Neural crest cell (in vitro differentiated cells): ENCODE measurements at regions not wholly inside any gene's neighbourhood (a gene's known extent, or its start where the extent isn't known, plus 50 kb on each side); places are given as distances from the start of the nearest gene placed in this dataset.

ENCODE experiments used
- DNase-seq: peaks from one replicate; pipeline ENCODE4 v3.0.0; 2021; ENCODE audit warnings: low read depth, mixed read lengths, low spot score
- H3K27ac Mint-ChIP-seq: one replicate; pipeline ENCODE4 v1.8.0; 2021; ENCODE audit warnings: mild to moderate bottlenecking, mixed read lengths; ENCODE audit not compliant: unreplicated experiment
- H3K27me3 Mint-ChIP-seq: 2 replicates; pipeline ENCODE4 v1.8.0; 2021; ENCODE audit warnings: low read depth, mild to moderate bottlenecking, mixed read lengths
- H3K36me3 Mint-ChIP-seq: 2 replicates; pipeline ENCODE4 v1.8.0; 2021; ENCODE audit warnings: low read depth, mild to moderate bottlenecking, mixed read lengths
- H3K4me1 Mint-ChIP-seq: 2 replicates; pipeline ENCODE4 v1.8.0; 2021; ENCODE audit warnings: mixed read lengths
- H3K4me3 Mint-ChIP-seq: one replicate; pipeline ENCODE4 v1.8.0; 2021; ENCODE audit warnings: mild to moderate bottlenecking, mixed read lengths
- H3K9me3 Mint-ChIP-seq: 2 replicates; pipeline ENCODE4 v1.8.0; 2021; ENCODE audit warnings: mixed read lengths
- TF ChIP-seq, protein P1 (sequence below): fragments of 200-600 bp; sonication (generic); conservative IDR thresholded peaks from 2 replicates; pipeline ENCODE4 v1.5.0; 2021; ENCODE audit warnings: antibody characterized with exemption, mild to moderate bottlenecking

DNA sequence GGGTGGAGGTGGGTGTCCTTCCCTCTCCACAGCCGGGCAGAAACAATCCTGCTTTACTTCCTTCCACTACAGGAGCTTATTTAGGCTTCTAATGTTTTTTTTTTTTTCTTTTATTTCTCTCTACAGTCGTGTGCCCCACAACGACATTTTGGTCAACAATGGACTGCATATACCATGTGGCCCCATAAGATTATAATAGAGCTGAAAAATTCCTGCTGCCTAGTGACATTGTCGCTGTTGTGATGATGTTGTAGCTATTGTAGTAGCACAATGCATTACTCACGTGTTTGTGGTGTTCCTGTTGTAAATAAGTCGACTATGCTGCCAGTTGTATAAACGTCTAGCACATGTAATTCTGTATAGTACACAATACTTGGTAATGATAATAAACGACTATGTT is 153.7 kb downstream of the IL20RB start:
- Mint-ChIP-seq H3K27me3 (peaks cover 20% of the 10 kb centered on the region), H3K36me3 (no peaks in the 10 kb centered on the region), H3K9me3 (no peaks in the 10 kb centered on the region), H3K4me3 (no peak overlapping the region), H3K4me1 (peaks cover 19% of the 10 kb centered on the region), H3K27ac (no peak overlapping the region)
- DNase-seq: no peak
- TF ChIP-seq, protein P1, sequence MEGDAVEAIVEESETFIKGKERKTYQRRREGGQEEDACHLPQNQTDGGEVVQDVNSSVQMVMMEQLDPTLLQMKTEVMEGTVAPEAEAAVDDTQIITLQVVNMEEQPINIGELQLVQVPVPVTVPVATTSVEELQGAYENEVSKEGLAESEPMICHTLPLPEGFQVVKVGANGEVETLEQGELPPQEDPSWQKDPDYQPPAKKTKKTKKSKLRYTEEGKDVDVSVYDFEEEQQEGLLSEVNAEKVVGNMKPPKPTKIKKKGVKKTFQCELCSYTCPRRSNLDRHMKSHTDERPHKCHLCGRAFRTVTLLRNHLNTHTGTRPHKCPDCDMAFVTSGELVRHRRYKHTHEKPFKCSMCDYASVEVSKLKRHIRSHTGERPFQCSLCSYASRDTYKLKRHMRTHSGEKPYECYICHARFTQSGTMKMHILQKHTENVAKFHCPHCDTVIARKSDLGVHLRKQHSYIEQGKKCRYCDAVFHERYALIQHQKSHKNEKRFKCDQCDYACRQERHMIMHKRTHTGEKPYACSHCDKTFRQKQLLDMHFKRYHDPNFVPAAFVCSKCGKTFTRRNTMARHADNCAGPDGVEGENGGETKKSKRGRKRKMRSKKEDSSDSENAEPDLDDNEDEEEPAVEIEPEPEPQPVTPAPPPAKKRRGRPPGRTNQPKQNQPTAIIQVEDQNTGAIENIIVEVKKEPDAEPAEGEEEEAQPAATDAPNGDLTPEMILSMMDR: no peak

DNA sequence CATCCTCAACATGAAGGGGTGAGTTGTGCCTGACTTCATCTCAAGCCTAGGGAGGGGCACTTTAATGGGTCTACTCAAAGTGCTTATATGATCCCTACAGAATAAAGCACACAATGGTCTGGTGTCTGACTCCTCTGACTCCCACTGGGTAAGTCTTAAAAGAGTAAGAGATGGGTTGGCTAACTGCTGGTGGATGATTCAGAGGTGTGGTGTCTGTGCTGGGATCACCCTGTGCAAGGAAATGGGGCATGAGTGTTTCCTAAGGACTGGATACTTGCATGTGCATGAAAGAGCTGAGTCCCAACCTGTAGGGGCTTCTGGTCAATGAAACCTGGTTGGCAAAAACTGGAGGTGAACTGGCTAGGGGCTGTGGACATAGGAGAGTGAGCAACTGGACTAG is 158.8 kb downstream of the IL20RB start:
- DNase-seq: no peak
- peaks cover 2% of the 10 kb centered on the region for H3K4me1 Mint-ChIP-seq
- H3K27ac Mint-ChIP-seq: no peak overlapping the region
- peaks cover 25% of the 10 kb centered on the region for H3K27me3 Mint-ChIP-seq
- H3K4me3 Mint-ChIP-seq: no peak overlapping the region
- TF ChIP-seq, protein P1: no peak
- no peaks in the 10 kb centered on the region for H3K9me3 Mint-ChIP-seq
- no peaks in the 10 kb centered on the region for H3K36me3 Mint-ChIP-seq

DNA sequence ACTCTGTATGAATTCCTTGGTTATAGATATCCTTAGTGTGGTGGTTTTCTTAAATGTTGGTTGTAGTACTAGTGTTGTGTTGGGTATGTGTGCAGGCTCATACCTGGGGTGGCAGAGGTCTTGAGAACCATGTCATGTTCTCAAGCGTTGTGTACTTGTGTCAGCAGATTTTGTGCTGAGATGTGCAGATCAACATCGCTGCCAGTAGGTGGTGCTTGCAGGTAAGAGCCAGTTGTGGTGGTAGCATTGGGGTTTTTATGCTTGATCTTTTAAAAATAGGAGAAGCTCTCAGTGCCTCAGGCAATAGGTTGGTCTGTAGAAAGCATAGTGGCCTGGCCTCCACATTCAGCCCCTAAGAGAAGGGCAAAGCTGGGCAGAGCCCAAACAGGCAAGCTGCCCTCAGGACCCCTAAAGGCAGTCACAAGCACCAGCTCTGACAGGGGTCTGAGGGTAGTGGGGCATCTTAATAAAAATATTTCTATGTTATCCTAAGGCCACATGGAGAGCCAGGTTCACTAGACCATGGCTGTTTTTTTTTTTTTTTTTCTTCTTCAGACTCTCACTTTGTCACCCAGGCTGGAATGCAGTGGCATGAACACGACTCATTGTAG is 164.0 kb downstream of the IL20RB start:
- Mint-ChIP-seq H3K27ac (no peak overlapping the region), H3K27me3 (peaks cover 21% of the 10 kb centered on the region)
- TF ChIP-seq, protein P1: peak; percentile 70

DNA sequence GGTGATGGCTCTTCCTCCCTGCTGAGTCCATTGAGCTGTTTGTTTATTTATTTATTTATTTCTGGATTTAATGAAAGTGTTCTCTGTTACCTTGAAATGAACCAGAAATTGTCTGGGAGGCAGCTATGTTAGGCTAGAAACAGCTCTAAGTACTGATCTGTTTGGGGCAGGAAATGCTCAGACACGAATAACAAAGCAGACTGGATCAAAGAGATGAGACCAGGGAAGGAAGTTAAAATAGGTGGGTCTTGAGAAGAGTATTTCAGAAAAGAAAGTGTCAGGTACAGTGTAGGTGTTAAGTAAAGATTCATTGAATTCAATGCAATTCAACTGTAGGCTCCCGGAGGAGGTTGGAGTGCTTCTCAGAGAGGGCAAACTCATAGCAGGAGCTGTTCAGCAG is 173.3 kb downstream of the IL20RB start:
- TF ChIP-seq, protein P1: no peak
- Mint-ChIP-seq H3K9me3 (no peaks in the 10 kb centered on the region), H3K36me3 (no peaks in the 10 kb centered on the region), H3K4me1 (peaks cover 11% of the 10 kb centered on the region), H3K27ac (no peak overlapping the region), H3K27me3 (no peaks in the 10 kb centered on the region), H3K4me3 (no peak overlapping the region)
- no peak for DNase-seq

More for the DNA sequence above, 164.0 kb downstream of the IL20RB start:
- Mint-ChIP-seq H3K36me3 (no peaks in the 10 kb centered on the region), H3K4me3 (no peak overlapping the region), H3K9me3 (no peaks in the 10 kb centered on the region), H3K4me1 (no peaks in the 10 kb centered on the region)
- DNase-seq: peak; percentile 22

DNA sequence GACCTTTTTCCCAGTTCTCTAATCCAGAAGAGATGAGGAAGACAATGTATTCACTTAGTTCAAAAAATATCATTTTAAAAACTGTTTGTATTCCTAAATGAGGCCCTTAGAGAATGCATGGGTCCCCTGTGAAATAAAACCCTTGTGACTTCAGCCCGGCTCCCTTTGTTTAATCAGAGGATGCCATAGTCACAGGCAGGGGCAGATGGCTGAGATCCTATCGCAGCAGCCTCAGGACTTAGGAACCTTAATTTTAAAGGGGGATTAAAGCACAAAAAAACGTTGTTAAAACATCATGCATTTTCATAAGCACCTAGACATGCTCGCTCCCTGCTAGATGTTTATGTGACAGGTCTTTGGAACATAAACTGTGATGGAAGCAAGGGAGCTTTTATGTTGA is 176.6 kb downstream of the IL20RB start:
- no peaks in the 10 kb centered on the region for H3K36me3 Mint-ChIP-seq
- H3K27me3 Mint-ChIP-seq: no peaks in the 10 kb centered on the region
- H3K4me3 Mint-ChIP-seq: no peak overlapping the region
- no peak for DNase-seq
- H3K9me3 Mint-ChIP-seq: no peaks in the 10 kb centered on the region
- peaks cover 25% of the 10 kb centered on the region for H3K4me1 Mint-ChIP-seq
- TF ChIP-seq, protein P1: no peak
- no peak overlapping the region for H3K27ac Mint-ChIP-seq
